ENCODE measurements at regions not wholly inside any gene's neighbourhood (a gene's known extent, or its start where the extent isn't known, plus 50 kb on each side); places are given as distances from the start of the nearest gene placed in this dataset.

GRCh38 chr13:64925284-64925683, 2304.9 kb downstream of the PCDH9 start:
- Histone ChIP-seq H3K27me3 (ENCODE audit: control insufficient read depth in 1 of 2, insufficient read depth in 2 of 2, low read length in 2 of 2) (no peaks in the 10 kb centered on the region), H3K36me3 (ENCODE audit: insufficient read depth, low read length) (no peaks in the 10 kb centered on the region), H3K9me3 (ENCODE audit: control insufficient read depth in 1 of 2, insufficient read depth in 1 of 2, low read length in 2 of 2) (peaks cover 6 to 18% of the 10 kb centered on the region in 2 experiments), H3K4me3 (ENCODE audit: low read length) (no peak overlapping the region), H3K27ac (ENCODE audit: low read depth in 1 of 2, low read length in 2 of 2) (no peak overlapping the region), H3K4me1 (ENCODE audit: insufficient read depth, low read length) (no peaks in the 10 kb centered on the region)
- no peak for TF ChIP-seq CTCF (IDR thresholded peaks at IDR 0.05)
- Mint-ChIP-seq H3K9me3 (peaks cover 3% of the 10 kb centered on the region), H3K4me3 (no peak overlapping the region), H3K27me3 (no peaks in the 10 kb centered on the region), H3K36me3 (ENCODE audit: low read depth) (no peaks in the 10 kb centered on the region), H3K4me1 (ENCODE audit: low read depth) (no peaks in the 10 kb centered on the region), H3K27ac (no peak overlapping the region)
- ChIA-PET POLR2A (no interaction called here), CTCF (no interaction called here)
- DNase-seq, result no peak
- intact Hi-C loops (cut with DNase I, micrococcal nuclease), result no loop called here
- ATAC-seq (ENCODE audit: poor library complexity), result no peak

GRCh38 chr13:64924401-64924800, 2305.7 kb downstream of the PCDH9 start:
- Histone ChIP-seq H3K4me3 (ENCODE audit: low read length) (no peak overlapping the region), H3K27ac (ENCODE audit: low read depth in 1 of 2, low read length in 2 of 2) (no peak overlapping the region), H3K4me1 (ENCODE audit: insufficient read depth, low read length) (no peaks in the 10 kb centered on the region), H3K27me3 (ENCODE audit: control insufficient read depth in 1 of 2, insufficient read depth in 2 of 2, low read length in 2 of 2) (no peaks in the 10 kb centered on the region), H3K36me3 (ENCODE audit: insufficient read depth, low read length) (no peaks in the 10 kb centered on the region), H3K9me3 (ENCODE audit: control insufficient read depth in 1 of 2, insufficient read depth in 1 of 2, low read length in 2 of 2) (peaks cover 6 to 18% of the 10 kb centered on the region in 2 experiments)
- ChIA-PET CTCF (no interaction called here), POLR2A (no interaction called here)
- H3K9me3 Mint-ChIP-seq, result peaks cover 5% of the 10 kb centered on the region
- no peaks in the 10 kb centered on the region for H3K27me3 Mint-ChIP-seq
- H3K4me1 Mint-ChIP-seq (ENCODE audit: low read depth), result no peaks in the 10 kb centered on the region
- intact Hi-C loops (cut with DNase I, micrococcal nuclease), result no loop called here
- H3K36me3 Mint-ChIP-seq (ENCODE audit: low read depth), result no peaks in the 10 kb centered on the region
- no peak overlapping the region for H3K4me3 Mint-ChIP-seq
- ATAC-seq (ENCODE audit: poor library complexity), result no peak
- DNase-seq, result no peak
- TF ChIP-seq CTCF (IDR thresholded peaks at IDR 0.05), result no peak
- no peak overlapping the region for H3K27ac Mint-ChIP-seq

- Mint-ChIP-seq H3K9me3 (peaks cover 18% of the 10 kb centered on the region), H3K36me3 (ENCODE audit: low read depth) (no peaks in the 10 kb centered on the region), H3K27me3 (no peaks in the 10 kb centered on the region), H3K4me3 (no peak overlapping the region), H3K27ac (no peak overlapping the region), H3K4me1 (ENCODE audit: low read depth) (no peaks in the 10 kb centered on the region)
- no peak overlapping the region for H3K27ac ChIP-seq (ENCODE audit: low read depth in 1 of 2, low read length in 2 of 2)
- no peaks in the 10 kb centered on the region for H3K36me3 ChIP-seq (ENCODE audit: insufficient read depth, low read length)
- TF ChIP-seq CTCF (IDR thresholded peaks at IDR 0.05), result no peak
- DNase-seq (no peak), ATAC-seq (ENCODE audit: poor library complexity) (no peak)
- intact Hi-C loops (cut with DNase I, micrococcal nuclease), result no loop called here
- no peaks in the 10 kb centered on the region for H3K9me3 ChIP-seq (ENCODE audit: control insufficient read depth in 1 of 2, insufficient read depth in 1 of 2, low read length in 2 of 2)
- no peaks in the 10 kb centered on the region for H3K4me1 ChIP-seq (ENCODE audit: insufficient read depth, low read length)
- H3K27me3 ChIP-seq (ENCODE audit: control insufficient read depth in 1 of 2, insufficient read depth in 2 of 2, low read length in 2 of 2), result no peaks in the 10 kb centered on the region
- POLR2A ChIA-PET, result no interaction called here
- CTCF ChIA-PET, result no interaction called here
- no peak overlapping the region for H3K4me3 ChIP-seq (ENCODE audit: low read length)
These were observed 2312.6 kb downstream of the PCDH9 start for GRCh38 chr13:64917566-64917965.
